ENCODE measurements at regions not wholly inside any gene's neighbourhood (a gene's known extent, or its start where the extent isn't known, plus 50 kb on each side); places are given as distances from the start of the nearest gene placed in this dataset.

- DNase-seq: no peak
These were observed 240.5 kb downstream of the SEC14L1 start for GRCh38 chr17:77381185-77381700.

- DNase-seq: no peak
These were observed 241.0 kb downstream of the SEC14L1 start for GRCh38 chr17:77381731-77382130.

GRCh38 chr17:77382356-77382911, 241.7 kb downstream of the SEC14L1 start:
- DNase-seq: no peak

- DNase-seq: no peak
These were observed 242.3 kb downstream of the SEC14L1 start for GRCh38 chr17:77382966-77383612.

GRCh38 chr17:77383613-77384608, 243.1 kb downstream of the SEC14L1 start:
- DNase-seq: no peak

- no peak for DNase-seq
These were observed 245.2 kb downstream of the SEC14L1 start for GRCh38 chr17:77385750-77386501.

GRCh38 chr17:77386502-77387192, 245.9 kb downstream of the SEC14L1 start:
- DNase-seq: no peak

- DNase-seq: no peak
These were observed 247.1 kb downstream of the SEC14L1 start for GRCh38 chr17:77387891-77388290.

- no peak for DNase-seq
These were observed 247.9 kb downstream of the SEC14L1 start for GRCh38 chr17:77388384-77389306.

GRCh38 chr17:77390870-77391269, 250.1 kb downstream of the SEC14L1 start:
- DNase-seq: no peak

GRCh38 chr17:77391668-77392375, 251.1 kb downstream of the SEC14L1 start:
- DNase-seq: no peak

GRCh38 chr17:77392376-77393273, 251.9 kb downstream of the SEC14L1 start:
- no peak for DNase-seq

GRCh38 chr17:77393274-77393600, 252.5 kb downstream of the SEC14L1 start:
- DNase-seq: no peak

GRCh38 chr17:77393867-77394539, 253.2 kb downstream of the SEC14L1 start:
- DNase-seq: no peak

- no peak for DNase-seq
These were observed 253.9 kb downstream of the SEC14L1 start for GRCh38 chr17:77394540-77395295.

GRCh38 chr17:77395501-77396048, 254.8 kb downstream of the SEC14L1 start:
- DNase-seq: no peak

GRCh38 chr17:77396610-77397009, 255.8 kb downstream of the SEC14L1 start:
- DNase-seq: no peak

- DNase-seq: no peak
These were observed 257.5 kb downstream of the SEC14L1 start for GRCh38 chr17:77398274-77398673.
